ENCODE measurements at regions not wholly inside any gene's neighbourhood (a gene's known extent, or its start where the extent isn't known, plus 50 kb on each side); places are given as distances from the start of the nearest gene placed in this dataset.
A peak's percentile ranks its signal among the peaks of the same experiment; 100 is the strongest.

DNA sequence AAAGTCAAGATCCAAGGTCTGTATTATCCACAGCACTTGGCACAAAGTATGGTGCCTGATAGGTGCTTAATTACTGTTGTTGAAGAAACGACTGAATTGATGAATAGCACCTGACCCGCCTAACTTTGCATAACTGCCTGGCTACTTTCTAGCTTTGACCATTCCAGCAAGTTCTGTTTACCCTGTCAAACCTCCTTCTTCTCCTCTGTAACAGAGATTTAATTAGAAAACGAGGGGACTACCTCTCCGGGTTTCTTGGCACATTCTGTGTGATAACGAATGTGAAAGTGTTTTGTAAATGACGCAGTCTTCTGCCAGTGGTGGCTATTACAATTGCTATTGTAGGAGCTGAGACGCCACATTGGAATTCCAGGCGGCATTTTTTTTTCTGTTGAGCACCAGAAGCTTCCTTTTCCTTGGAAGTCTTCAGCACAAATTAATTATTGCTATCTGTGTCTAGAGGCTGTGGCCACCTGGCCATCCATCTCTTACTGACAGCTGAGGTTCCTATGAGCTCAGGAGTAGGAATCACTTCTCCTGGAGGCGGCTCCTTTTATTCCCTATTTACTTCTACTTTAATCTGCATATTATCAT lies 522.9 kb downstream of the HS3ST4 start:
- TF ChIP-seq EZH2 (IDR thresholded peaks at IDR 0.05; ENCODE audit: insufficient read depth, poor library complexity, severe bottlenecking), result no peak
- no peak for TF ChIP-seq EZH2phosphoT487 (IDR thresholded peaks at IDR 0.05; ENCODE audit: insufficient read depth, low read depth)
- Histone ChIP-seq H3K9me3 (ENCODE audit: low read depth) (no peaks in the 10 kb centered on the region), H3K36me3 (ENCODE audit: low read depth) (no peaks in the 10 kb centered on the region), H3K9ac (no peak overlapping the region), H3F3A (ENCODE audit: insufficient read depth) (no peaks in the 10 kb centered on the region), H4K20me1 (ENCODE audit: insufficient read depth) (no peaks in the 10 kb centered on the region), H2AFZ (no peak overlapping the region), H3K27me3 (replicated peaks; ENCODE audit: insufficient read depth) (no peaks in the 10 kb centered on the region), H3K27ac (no peak overlapping the region), H3K4me3 (no peak overlapping the region), H3K4me2 (ENCODE audit: unreplicated experiment) (no peak overlapping the region), H3K4me1 (ENCODE audit: insufficient read depth) (no peaks in the 10 kb centered on the region), H3K79me2 (ENCODE audit: insufficient read depth) (no peaks in the 10 kb centered on the region), H3K9me2 (ENCODE audit: insufficient read depth) (no peaks in the 10 kb centered on the region)
- peak; percentile 0 for DNase-seq
- in situ Hi-C loops (cut with MboI), result no loop called here
- WGBS, 2 experiments (ENCODE audit: low coverage in 1 of 2, low lambda C conversion rate in 2 of 2, missing lambda C conversion rate in 2 of 2), result 4 to 8% methylated on average over 9 of the region's 9 CpGs

DNA sequence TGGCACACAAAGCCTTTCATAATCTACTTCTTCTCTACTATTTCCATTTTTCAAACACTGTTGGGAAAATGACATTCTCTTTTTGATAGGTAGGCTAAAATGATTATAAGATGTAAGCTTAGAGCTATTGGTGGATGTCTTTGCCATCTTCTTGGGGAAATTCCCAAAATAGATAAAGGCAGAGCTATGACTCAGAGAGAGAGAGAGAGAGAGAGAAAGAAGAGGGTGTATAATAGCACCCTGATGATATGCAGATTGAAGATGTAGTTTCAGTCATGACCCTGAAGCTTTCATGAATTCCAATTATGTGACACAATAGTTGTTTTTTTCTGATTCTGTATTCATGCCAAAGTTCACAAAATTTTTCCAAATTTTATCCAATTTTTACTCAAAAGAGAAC lies 529.1 kb downstream of the HS3ST4 start:
- H4K20me1 ChIP-seq (ENCODE audit: insufficient read depth), result no peaks in the 10 kb centered on the region
- no peaks in the 10 kb centered on the region for H3K9me2 ChIP-seq (ENCODE audit: insufficient read depth)
- in situ Hi-C loops (cut with MboI), result no loop called here
- no peaks in the 10 kb centered on the region for H3K36me3 ChIP-seq (ENCODE audit: low read depth)
- H3K79me2 ChIP-seq (ENCODE audit: insufficient read depth), result no peaks in the 10 kb centered on the region
- no peak overlapping the region for H3K4me3 ChIP-seq
- no peak for DNase-seq
- H3K27ac ChIP-seq, result no peak overlapping the region
- no peaks in the 10 kb centered on the region for H3K27me3 ChIP-seq (replicated peaks; ENCODE audit: insufficient read depth)
- TF ChIP-seq EZH2phosphoT487 (IDR thresholded peaks at IDR 0.05; ENCODE audit: insufficient read depth, low read depth) (no peak), EZH2 (IDR thresholded peaks at IDR 0.05; ENCODE audit: insufficient read depth, poor library complexity, severe bottlenecking) (no peak)
- no peaks in the 10 kb centered on the region for H3K4me1 ChIP-seq (ENCODE audit: insufficient read depth)
- H3K9ac ChIP-seq, result no peak overlapping the region
- H3K9me3 ChIP-seq (ENCODE audit: low read depth), result no peaks in the 10 kb centered on the region
- no peak overlapping the region for H3K4me2 ChIP-seq (ENCODE audit: unreplicated experiment)
- no peak overlapping the region for H2AFZ ChIP-seq
- H3F3A ChIP-seq (ENCODE audit: insufficient read depth), result no peaks in the 10 kb centered on the region

DNA sequence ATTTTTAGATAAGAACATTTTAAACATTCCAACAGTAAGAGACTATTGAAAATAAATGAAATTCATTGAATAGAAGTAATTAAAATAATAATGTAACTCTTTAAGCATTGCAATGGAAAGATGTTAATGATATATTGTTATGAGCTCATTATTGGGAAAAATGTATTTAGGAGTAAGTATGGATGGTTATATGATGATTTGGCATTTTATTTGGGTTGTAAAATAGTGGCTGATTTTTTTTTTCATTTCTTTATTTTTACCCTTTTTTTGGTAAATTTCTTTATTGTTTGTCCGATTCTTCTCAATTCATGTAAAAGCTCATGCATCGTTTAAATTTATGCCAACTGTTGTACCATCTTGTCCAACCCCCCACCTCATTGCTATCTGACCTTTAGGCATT lies 539.9 kb downstream of the HS3ST4 start:
- H3K27me3 ChIP-seq (replicated peaks; ENCODE audit: insufficient read depth), result no peaks in the 10 kb centered on the region
- TF ChIP-seq EZH2phosphoT487 (IDR thresholded peaks at IDR 0.05; ENCODE audit: insufficient read depth, low read depth) (no peak), EZH2 (IDR thresholded peaks at IDR 0.05; ENCODE audit: insufficient read depth, poor library complexity, severe bottlenecking) (no peak)
- H3K4me2 ChIP-seq (ENCODE audit: unreplicated experiment), result no peak overlapping the region
- H3K4me1 ChIP-seq (ENCODE audit: insufficient read depth), result no peaks in the 10 kb centered on the region
- no peaks in the 10 kb centered on the region for H3F3A ChIP-seq (ENCODE audit: insufficient read depth)
- in situ Hi-C loops (cut with MboI), result no loop called here
- H2AFZ ChIP-seq, result no peak overlapping the region
- WGBS, 2 experiments (ENCODE audit: low coverage in 1 of 2, low lambda C conversion rate in 2 of 2, missing lambda C conversion rate in 2 of 2), result 21 to 31% methylated on average over 2 of the region's 2 CpGs
- H3K79me2 ChIP-seq (ENCODE audit: insufficient read depth), result no peaks in the 10 kb centered on the region
- H4K20me1 ChIP-seq (ENCODE audit: insufficient read depth), result no peaks in the 10 kb centered on the region
- no peak overlapping the region for H3K27ac ChIP-seq
- no peaks in the 10 kb centered on the region for H3K9me2 ChIP-seq (ENCODE audit: insufficient read depth)
- no peaks in the 10 kb centered on the region for H3K9me3 ChIP-seq (ENCODE audit: low read depth)
- H3K36me3 ChIP-seq (ENCODE audit: low read depth), result no peaks in the 10 kb centered on the region
- H3K4me3 ChIP-seq, result no peak overlapping the region
- no peak for DNase-seq
- no peak overlapping the region for H3K9ac ChIP-seq

DNA sequence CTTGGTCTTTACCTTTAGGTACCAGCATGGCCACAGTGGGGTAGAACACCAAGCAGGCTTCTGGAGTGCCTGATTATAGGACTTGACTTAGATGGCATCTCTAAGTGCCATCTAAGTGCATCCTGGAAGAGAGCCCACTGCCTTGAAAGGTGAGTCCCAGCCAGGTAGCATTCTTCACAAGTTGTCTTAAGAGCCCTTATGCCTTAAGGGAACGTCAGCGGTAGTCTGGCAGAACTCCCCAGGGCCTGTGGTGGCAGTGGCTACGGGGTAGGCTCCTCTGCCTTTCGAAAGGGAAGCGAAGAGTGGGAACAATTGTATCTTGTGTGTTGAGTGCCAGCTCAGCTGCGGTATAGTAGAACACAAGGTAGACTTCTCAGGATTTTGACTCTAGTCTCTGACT lies 549.0 kb downstream of the HS3ST4 start:
- no peaks in the 10 kb centered on the region for H3K9me2 ChIP-seq (ENCODE audit: insufficient read depth)
- 30 to 35% methylated on average over 6 of the region's 6 CpGs for WGBS, 2 experiments (ENCODE audit: low coverage in 1 of 2, low lambda C conversion rate in 2 of 2, missing lambda C conversion rate in 2 of 2)
- in situ Hi-C loops (cut with MboI), result no loop called here

DNA sequence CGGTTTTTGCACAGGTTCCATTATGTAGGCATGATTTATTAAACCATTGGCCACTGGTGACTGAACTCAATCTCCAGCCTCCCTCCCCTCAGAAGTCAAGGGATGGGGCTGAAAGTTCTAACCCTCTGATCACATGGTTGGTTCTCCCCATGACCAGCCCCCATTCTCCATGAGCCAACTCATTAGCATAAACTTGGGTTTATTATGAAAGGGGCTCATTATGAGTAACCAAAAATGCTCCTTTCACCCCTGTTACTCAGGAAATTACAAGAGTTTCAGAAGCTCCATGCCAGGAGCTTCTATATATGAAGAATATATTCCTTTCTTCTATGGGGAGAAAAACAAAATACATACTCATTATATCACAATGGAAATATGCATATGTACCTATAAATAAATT lies 555.3 kb downstream of the HS3ST4 start:
- Histone ChIP-seq H3K27me3 (replicated peaks; ENCODE audit: insufficient read depth) (no peaks in the 10 kb centered on the region), H3K4me3 (no peak overlapping the region), H3K27ac (no peak overlapping the region), H3K4me1 (ENCODE audit: insufficient read depth) (no peaks in the 10 kb centered on the region), H3F3A (ENCODE audit: insufficient read depth) (no peaks in the 10 kb centered on the region), H3K9me2 (ENCODE audit: insufficient read depth) (no peaks in the 10 kb centered on the region), H3K4me2 (ENCODE audit: unreplicated experiment) (no peak overlapping the region), H2AFZ (no peak overlapping the region), H4K20me1 (ENCODE audit: insufficient read depth) (no peaks in the 10 kb centered on the region), H3K9ac (no peak overlapping the region), H3K9me3 (ENCODE audit: low read depth) (no peaks in the 10 kb centered on the region), H3K36me3 (ENCODE audit: low read depth) (no peaks in the 10 kb centered on the region), H3K79me2 (ENCODE audit: insufficient read depth) (no peaks in the 10 kb centered on the region)
- no peak for DNase-seq
- WGBS, 2 experiments (ENCODE audit: low coverage in 1 of 2, low lambda C conversion rate in 2 of 2, missing lambda C conversion rate in 2 of 2), result 5 to 13% methylated on average over 1 of the region's 1 CpG
- in situ Hi-C loops (cut with MboI), result no loop called here
- TF ChIP-seq EZH2 (IDR thresholded peaks at IDR 0.05; ENCODE audit: insufficient read depth, poor library complexity, severe bottlenecking), result no peak
- no peak for TF ChIP-seq EZH2phosphoT487 (IDR thresholded peaks at IDR 0.05; ENCODE audit: insufficient read depth, low read depth)

More for the DNA sequence above, 549.0 kb downstream of the HS3ST4 start:
- no peak overlapping the region for H2AFZ ChIP-seq
- no peaks in the 10 kb centered on the region for H4K20me1 ChIP-seq (ENCODE audit: insufficient read depth)
- H3K4me1 ChIP-seq (ENCODE audit: insufficient read depth), result no peaks in the 10 kb centered on the region
- no peaks in the 10 kb centered on the region for H3F3A ChIP-seq (ENCODE audit: insufficient read depth)
- H3K4me3 ChIP-seq, result no peak overlapping the region
- no peak for DNase-seq
- no peaks in the 10 kb centered on the region for H3K36me3 ChIP-seq (ENCODE audit: low read depth)
- no peak overlapping the region for H3K4me2 ChIP-seq (ENCODE audit: unreplicated experiment)
- no peaks in the 10 kb centered on the region for H3K9me3 ChIP-seq (ENCODE audit: low read depth)
- H3K27me3 ChIP-seq (replicated peaks; ENCODE audit: insufficient read depth), result no peaks in the 10 kb centered on the region
- H3K27ac ChIP-seq, result no peak overlapping the region
- no peak overlapping the region for H3K9ac ChIP-seq
- TF ChIP-seq EZH2 (IDR thresholded peaks at IDR 0.05; ENCODE audit: insufficient read depth, poor library complexity, severe bottlenecking), result no peak
- TF ChIP-seq EZH2phosphoT487 (IDR thresholded peaks at IDR 0.05; ENCODE audit: insufficient read depth, low read depth), result no peak
- no peaks in the 10 kb centered on the region for H3K79me2 ChIP-seq (ENCODE audit: insufficient read depth)
